DND-41 (cell line): ENCODE measurements at regions not wholly inside any gene's neighbourhood (a gene's known extent, or its start where the extent isn't known, plus 50 kb on each side); places are given as distances from the start of the nearest gene placed in this dataset.

ENCODE experiments used
- ATAC-seq: fragments of 200-7000 bp; cut with Tn5 transposase; 3 replicates; pipeline ENCODE4 v1.9.1; 2021; ENCODE audit warnings: low read depth; ENCODE audit not compliant: insufficient read depth
- DNase-seq: peaks from one replicate; pipeline ENCODE4 v3.0.0-alpha.2; 2020
- H2AFZ ChIP-seq: 2 replicates; pipeline ENCODE4 v1.6.0; 2012; ENCODE audit warnings: low read depth, low read length
- H3K27ac ChIP-seq: 2 replicates; pipeline ENCODE4 v1.5.1; 2012; ENCODE audit warnings: low read length, inconsistent platforms
- H3K27me3 ChIP-seq: fragments of 200-600 bp; sonication (generic); 2 replicates; pipeline ENCODE4 v1.6.0; 2012; ENCODE audit warnings: low read length, mild to moderate bottlenecking, inconsistent platforms; ENCODE audit not compliant: insufficient read depth, poor library complexity
- H3K36me3 ChIP-seq: 2 replicates; pipeline ENCODE4 v1.5.1; 2012; ENCODE audit warnings: low read length, inconsistent platforms; ENCODE audit not compliant: insufficient read depth
- H3K4me1 ChIP-seq: 2 replicates; pipeline ENCODE4 v1.5.1; 2012; ENCODE audit warnings: mild to moderate bottlenecking, low read length; ENCODE audit not compliant: insufficient read depth
- H3K4me2 ChIP-seq: 2 replicates; pipeline ENCODE4 v1.6.0; 2012; ENCODE audit warnings: mild to moderate bottlenecking, moderate library complexity, low read length, inconsistent platforms; ENCODE audit not compliant: insufficient read depth
- H3K4me3 ChIP-seq, 2 experiments: fragments of 200-600 bp in 1 of 2; shearing (Covaris generic) in 1 of 2; 2 replicates each; pipeline ENCODE4 v1.5.1; 2012 to 2016; ENCODE audit warnings: inconsistent platforms in 2 of 2, low read length in 2 of 2, mild to moderate bottlenecking in 2 of 2, low read depth in 1 of 2, moderate library complexity in 1 of 2
- H3K79me2 ChIP-seq: 2 replicates; pipeline ENCODE4 v1.6.0; 2012; ENCODE audit warnings: low read length, inconsistent platforms; ENCODE audit not compliant: insufficient read depth
- H3K9ac ChIP-seq: 2 replicates; pipeline ENCODE4 v1.6.0; 2012; ENCODE audit warnings: low read depth, mild to moderate bottlenecking, inconsistent platforms, low read length, moderate library complexity
- H3K9me3 ChIP-seq: 2 replicates; pipeline ENCODE4 v1.5.1; 2012; ENCODE audit warnings: low read length, moderate library complexity, mild to moderate bottlenecking, inconsistent platforms; ENCODE audit not compliant: insufficient read depth, severe bottlenecking
- H4K20me1 ChIP-seq: 2 replicates; pipeline ENCODE4 v1.6.0; 2012; ENCODE audit warnings: low read length; ENCODE audit not compliant: insufficient read depth
- EZH2 ChIP-seq: IDR thresholded peaks from 3 replicates; pipeline ENCODE4 v1.6.1; 2012; ENCODE audit warnings: borderline replicate concordance, low read depth, mild to moderate bottlenecking, moderate library complexity, low read length, inconsistent platforms; ENCODE audit not compliant: severe bottlenecking
- TF ChIP-seq, protein P1 (sequence below): IDR thresholded peaks from 2 replicates; pipeline ENCODE4 v1.5.1; 2012; ENCODE audit warnings: borderline replicate concordance, low read length, moderate library complexity, mild to moderate bottlenecking; ENCODE audit not compliant: poor library complexity, severe bottlenecking; ENCODE audit errors: extremely low read depth

DNA sequence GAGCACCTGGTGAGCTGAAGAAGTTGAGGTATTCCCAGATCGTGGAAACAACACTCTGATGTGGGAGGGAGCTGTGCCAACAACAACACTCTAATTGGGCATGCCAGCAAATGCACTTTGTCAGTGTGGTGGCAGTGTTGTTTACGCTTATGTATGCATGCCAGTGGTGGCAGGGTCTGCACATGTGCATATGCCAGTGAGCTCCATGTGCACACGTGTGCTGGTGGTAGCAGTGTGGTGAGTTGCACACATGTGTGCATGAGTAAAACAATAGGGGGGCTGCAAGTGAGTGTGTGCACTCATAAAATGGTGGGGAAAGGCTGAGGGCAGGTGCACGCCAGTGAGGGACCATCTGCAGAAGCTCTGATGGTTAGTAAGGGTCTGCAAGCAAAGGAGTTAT is 134.2 kb downstream of the DMRTA1 start:
- Histone ChIP-seq H3K9me3 (no peaks in the 10 kb centered on the region), H3K36me3 (no peaks in the 10 kb centered on the region), H3K27ac (no peak overlapping the region), H4K20me1 (no peaks in the 10 kb centered on the region), H2AFZ (no peak overlapping the region), H3K79me2 (no peaks in the 10 kb centered on the region), H3K4me3 (no peak overlapping the region), H3K4me2 (no peak overlapping the region), H3K27me3 (no peaks in the 10 kb centered on the region), H3K4me1 (no peaks in the 10 kb centered on the region), H3K9ac (no peak overlapping the region)
- TF ChIP-seq, protein P1, sequence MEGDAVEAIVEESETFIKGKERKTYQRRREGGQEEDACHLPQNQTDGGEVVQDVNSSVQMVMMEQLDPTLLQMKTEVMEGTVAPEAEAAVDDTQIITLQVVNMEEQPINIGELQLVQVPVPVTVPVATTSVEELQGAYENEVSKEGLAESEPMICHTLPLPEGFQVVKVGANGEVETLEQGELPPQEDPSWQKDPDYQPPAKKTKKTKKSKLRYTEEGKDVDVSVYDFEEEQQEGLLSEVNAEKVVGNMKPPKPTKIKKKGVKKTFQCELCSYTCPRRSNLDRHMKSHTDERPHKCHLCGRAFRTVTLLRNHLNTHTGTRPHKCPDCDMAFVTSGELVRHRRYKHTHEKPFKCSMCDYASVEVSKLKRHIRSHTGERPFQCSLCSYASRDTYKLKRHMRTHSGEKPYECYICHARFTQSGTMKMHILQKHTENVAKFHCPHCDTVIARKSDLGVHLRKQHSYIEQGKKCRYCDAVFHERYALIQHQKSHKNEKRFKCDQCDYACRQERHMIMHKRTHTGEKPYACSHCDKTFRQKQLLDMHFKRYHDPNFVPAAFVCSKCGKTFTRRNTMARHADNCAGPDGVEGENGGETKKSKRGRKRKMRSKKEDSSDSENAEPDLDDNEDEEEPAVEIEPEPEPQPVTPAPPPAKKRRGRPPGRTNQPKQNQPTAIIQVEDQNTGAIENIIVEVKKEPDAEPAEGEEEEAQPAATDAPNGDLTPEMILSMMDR = no peak
- no peak for TF ChIP-seq EZH2
- no peak for DNase-seq
- ATAC-seq = no peak

DNA sequence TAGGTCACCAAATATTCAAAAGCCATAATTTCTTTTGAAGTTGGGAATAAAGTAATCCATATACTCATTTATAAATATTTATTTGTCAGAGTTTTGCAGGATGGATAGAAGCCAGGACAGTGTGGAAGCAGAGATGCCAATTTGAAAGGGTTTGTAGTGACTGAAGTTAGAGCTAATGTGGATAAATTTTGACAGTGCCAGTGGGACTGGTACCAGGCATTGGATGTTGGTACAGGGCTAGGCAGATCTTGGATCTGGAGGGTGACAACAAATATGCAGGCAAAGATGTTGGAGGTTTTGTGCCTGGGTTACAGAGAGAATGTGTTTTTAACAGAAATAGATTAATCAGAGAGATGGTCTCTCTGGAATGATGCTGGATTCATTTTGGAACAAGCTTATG is 135.6 kb downstream of the DMRTA1 start:
- no peaks in the 10 kb centered on the region for H4K20me1 ChIP-seq
- DNase-seq = no peak
- H3K9me3 ChIP-seq = no peaks in the 10 kb centered on the region
- H3K79me2 ChIP-seq = no peaks in the 10 kb centered on the region
- ATAC-seq = no peak
- no peak overlapping the region for H3K27ac ChIP-seq
- H3K36me3 ChIP-seq = no peaks in the 10 kb centered on the region
- H3K4me2 ChIP-seq = no peak overlapping the region
- no peak overlapping the region for H3K9ac ChIP-seq
- no peaks in the 10 kb centered on the region for H3K27me3 ChIP-seq
- no peaks in the 10 kb centered on the region for H3K4me1 ChIP-seq
- no peak overlapping the region for H3K4me3 ChIP-seq
- H2AFZ ChIP-seq = no peak overlapping the region
- TF ChIP-seq, protein P1 = no peak
- no peak for TF ChIP-seq EZH2

DNA sequence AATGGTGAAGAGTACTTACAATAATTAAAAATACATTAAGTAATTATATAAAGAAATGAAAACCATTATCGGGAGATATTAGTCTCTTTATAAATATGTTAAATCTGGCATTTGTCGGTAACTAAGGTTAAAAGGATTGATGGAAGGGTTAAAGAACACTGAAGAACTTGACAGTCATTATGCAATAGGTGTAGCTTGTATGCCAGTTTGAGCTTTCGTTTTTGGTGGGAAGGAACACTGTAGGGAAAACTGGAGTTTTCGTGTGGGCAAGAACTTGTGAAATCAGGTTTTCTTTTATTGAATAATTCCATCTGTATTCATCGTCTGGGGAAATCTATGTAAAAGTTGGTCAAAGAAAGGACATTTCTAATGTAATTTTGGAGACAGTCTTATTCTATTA is 142.3 kb downstream of the DMRTA1 start:
- H3K79me2 ChIP-seq = no peaks in the 10 kb centered on the region
- no peaks in the 10 kb centered on the region for H3K9me3 ChIP-seq
- TF ChIP-seq, protein P1 = no peak
- no peak for TF ChIP-seq EZH2
- H3K4me1 ChIP-seq = no peaks in the 10 kb centered on the region
- H3K27me3 ChIP-seq = no peaks in the 10 kb centered on the region
- DNase-seq (no peak), ATAC-seq (no peak)
- H4K20me1 ChIP-seq = no peaks in the 10 kb centered on the region
- H3K27ac ChIP-seq = no peak overlapping the region
- H3K9ac ChIP-seq = no peak overlapping the region
- no peak overlapping the region for H2AFZ ChIP-seq
- H3K36me3 ChIP-seq = no peaks in the 10 kb centered on the region
- H3K4me2 ChIP-seq = no peak overlapping the region
- no peak overlapping the region for H3K4me3 ChIP-seq

DNA sequence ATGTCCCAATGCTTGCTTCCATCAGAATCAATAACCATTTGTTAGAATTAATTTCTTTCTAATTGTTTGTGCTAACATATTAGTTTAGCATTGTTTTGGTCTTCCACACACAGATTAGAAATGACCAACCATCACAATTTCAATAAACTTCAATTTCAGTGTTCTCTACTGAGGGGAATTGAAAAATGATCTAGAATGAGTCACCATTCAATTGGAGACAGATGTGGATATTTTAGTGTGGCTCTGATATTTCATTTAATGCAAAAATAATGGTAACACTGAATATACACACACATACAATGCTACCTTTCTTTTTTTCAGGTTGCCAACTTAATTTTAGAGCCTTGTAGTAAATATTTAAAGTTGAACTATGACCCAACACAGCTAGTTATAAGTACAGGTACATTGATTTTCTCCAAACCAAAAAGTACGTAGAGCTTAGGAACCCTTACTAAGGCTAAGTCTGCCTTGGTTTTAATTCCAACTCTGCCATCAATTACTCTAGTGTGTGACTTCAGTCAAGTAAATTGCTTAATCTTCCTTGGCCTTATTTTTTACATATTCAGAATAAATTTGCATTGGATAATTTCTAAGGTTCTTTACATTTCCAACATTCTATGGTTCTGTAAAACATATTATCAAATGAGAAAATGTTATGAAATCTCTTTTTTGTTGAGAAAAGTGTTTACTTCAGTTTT is 143.9 kb downstream of the DMRTA1 start:
- no peak overlapping the region for H3K9ac ChIP-seq
- H3K9me3 ChIP-seq = no peaks in the 10 kb centered on the region
- DNase-seq = no peak
- H3K4me1 ChIP-seq = no peaks in the 10 kb centered on the region
- no peak overlapping the region for H2AFZ ChIP-seq
- no peaks in the 10 kb centered on the region for H3K27me3 ChIP-seq
- TF ChIP-seq, protein P1 = no peak
- no peaks in the 10 kb centered on the region for H3K79me2 ChIP-seq
- H3K27ac ChIP-seq = no peak overlapping the region
- no peaks in the 10 kb centered on the region for H4K20me1 ChIP-seq
- no peaks in the 10 kb centered on the region for H3K36me3 ChIP-seq
- no peak overlapping the region for H3K4me2 ChIP-seq
- no peak for ATAC-seq
- no peak overlapping the region for H3K4me3 ChIP-seq
